B cell (primary cell): ENCODE measurements at regions not wholly inside any gene's neighbourhood (a gene's known extent, or its start where the extent isn't known, plus 50 kb on each side); places are given as distances from the start of the nearest gene placed in this dataset.

Experiments used
- ATAC-seq: fragments of 200-7000 bp; cut with Tn5 transposase; one replicate; pipeline ENCODE4 v1.10.0; 2021; ENCODE audit warnings: low read depth, mild to moderate bottlenecking, moderate number of reproducible peaks, moderate library complexity
- CTCF ChIA-PET: fragments of 350-600 bp; sonication (Branson Sonifier 250); formaldehyde crosslinking; loops from one replicate; lab custom pipeline; 2021; ENCODE audit warnings: antibody characterized with exemption, inconsistent platforms; lab: Charles Lee
- POLR2A ChIA-PET: fragments of 350-600 bp; sonication (Branson Sonifier 250); formaldehyde crosslinking; loops from one replicate; lab custom pipeline; 2021; ENCODE audit warnings: antibody characterized with exemption; lab: Charles Lee
- DNase-seq: peaks from one replicate; pipeline ENCODE4 v3.0.0; 2013
- H2AFZ ChIP-seq: 2 replicates; pipeline ENCODE4 v1.6.1; 2012; ENCODE audit warnings: mild to moderate bottlenecking, low read depth, low read length; ENCODE audit not compliant: insufficient read depth, poor library complexity, severe bottlenecking
- H3K27ac ChIP-seq, 2 donors: 1 replicate in 1 of 2; 2 replicates in 1 of 2; pipeline ENCODE4 v1.5.1; 2012 to 2013; ENCODE audit warnings: low read length in 2 of 2, mild to moderate bottlenecking in 2 of 2, moderate library complexity in 1 of 2
- H3K27me3 ChIP-seq, 4 experiments: fragments of 200-600 bp in 1 of 4; sonication (generic) in 1 of 4; replicated peaks in 1 of 4; 1 replicate in 2 of 4; 2 replicates in 2 of 4; pipeline versions ENCODE4 v1.6.1 to v1.7.0; 2013 to 2016; ENCODE audit warnings: low read length in 3 of 4, mild to moderate bottlenecking in 2 of 4, mixed read lengths in 1 of 4, moderate library complexity in 1 of 4; ENCODE audit not compliant: insufficient read depth in 4 of 4, control insufficient read depth in 3 of 4; ENCODE audit errors: control extremely low read depth in 1 of 4
- H3K36me3 ChIP-seq, 2 experiments: replicated peaks in 1 of 2; 1 replicate in 1 of 2; 2 replicates in 1 of 2; pipeline versions ENCODE4 v1.6.1 to v1.7.1; 2013; ENCODE audit warnings: low read length in 1 of 2; ENCODE audit not compliant: insufficient read depth in 2 of 2, control insufficient read depth in 1 of 2; ENCODE audit errors: control extremely low read depth in 1 of 2, extremely low read depth in 1 of 2
- H3K4me1 ChIP-seq, 2 donors: fragments of 200-600 bp in 1 of 2; sonication (generic) in 1 of 2; 1 replicate in 1 of 2; 2 replicates in 1 of 2; pipeline versions ENCODE4 v1.5.1 to v1.6.1; 2013 to 2017; ENCODE audit warnings: low read length in 2 of 2; ENCODE audit not compliant: control insufficient read depth in 2 of 2, insufficient read depth in 2 of 2
- H3K4me2 ChIP-seq: replicated peaks from 2 replicates; pipeline ENCODE3; 2012; ENCODE audit warnings: mild to moderate bottlenecking, low read depth, low read length; ENCODE audit not compliant: poor library complexity, severe bottlenecking
- H3K4me3 ChIP-seq, 5 experiments: fragments of 200-600 bp in 1 of 5; sonication (generic) in 1 of 5; 1 replicate in 3 of 5; 2 replicates in 2 of 5; pipeline versions ENCODE4 v1.5.1 to v1.7.0; 2011 to 2016; ENCODE audit warnings: low read length in 4 of 5, mild to moderate bottlenecking in 4 of 5, low read depth in 2 of 5, control low read depth in 1 of 5, moderate library complexity in 1 of 5; ENCODE audit not compliant: insufficient read depth in 1 of 5; ENCODE audit errors: control extremely low read depth in 1 of 5, extremely low read depth in 1 of 5
- H3K79me2 ChIP-seq: fragments of 200-600 bp; sonication (generic); one replicate; pipeline ENCODE4 v1.6.0; 2016; ENCODE audit warnings: low read length; ENCODE audit not compliant: control insufficient read depth, insufficient read depth
- H3K9ac ChIP-seq: fragments of 200-600 bp; sonication (generic); 2 replicates; pipeline ENCODE4 v1.6.1; 2017; ENCODE audit warnings: mild to moderate bottlenecking, low read length, moderate library complexity
- H3K9me3 ChIP-seq, 3 donors: one replicate each; pipeline versions ENCODE4 v1.6.1 to v1.7.1; 2013; ENCODE audit warnings: low read length in 2 of 3; ENCODE audit not compliant: control insufficient read depth in 2 of 3, insufficient read depth in 1 of 3; ENCODE audit errors: control extremely low read depth in 1 of 3
- H4K20me1 ChIP-seq: 2 replicates; pipeline ENCODE4 v1.6.0; 2012; ENCODE audit warnings: mild to moderate bottlenecking, low read length; ENCODE audit not compliant: insufficient read depth, control insufficient read depth, poor library complexity, severe bottlenecking
- H3K27ac Mint-ChIP-seq: one replicate; pipeline ENCODE4 v1.8.0; 2021; ENCODE audit warnings: mixed read lengths
- H3K27me3 Mint-ChIP-seq: one replicate; pipeline ENCODE4 v1.8.0; 2021; ENCODE audit warnings: mixed read lengths
- H3K4me1 Mint-ChIP-seq: one replicate; pipeline ENCODE4 v1.8.0; 2021; ENCODE audit warnings: mixed read lengths
- H3K4me3 Mint-ChIP-seq: one replicate; pipeline ENCODE4 v1.8.0; 2021; ENCODE audit warnings: mixed read lengths
- H3K9me3 Mint-ChIP-seq: one replicate; pipeline ENCODE4 v1.8.0; 2022; ENCODE audit warnings: mixed read lengths; ENCODE audit not compliant: insufficient read depth
- EZH2 ChIP-seq: IDR thresholded peaks from 2 replicates; pipeline ENCODE4 v1.6.1; 2012; ENCODE audit warnings: borderline replicate concordance, low read depth, mild to moderate bottlenecking, moderate library complexity, low read length; ENCODE audit not compliant: insufficient read depth, poor library complexity, severe bottlenecking
- WGBS: methylation state at CpG from one replicate; pipeline ENCODE4 v1.1.5; 2013; ENCODE audit warnings: missing lambda C conversion rate; ENCODE audit not compliant: insufficient coverage; 5-methylcytosine and 5-hydroxymethylcytosine counted together
- intact Hi-C: fragments of 100-400 bp; cut with micrococcal nuclease; formaldehyde crosslinking; loops from one replicate; pipeline ENCODE4 v1.10.0; 2022
- TF ChIP-seq, protein P1 (sequence below): fragments of 200-600 bp; IDR thresholded peaks from one replicate; pipeline ENCODE4 v1.8.0; 2022; ENCODE audit warnings: antibody characterized with exemption, mild to moderate bottlenecking

DNA sequence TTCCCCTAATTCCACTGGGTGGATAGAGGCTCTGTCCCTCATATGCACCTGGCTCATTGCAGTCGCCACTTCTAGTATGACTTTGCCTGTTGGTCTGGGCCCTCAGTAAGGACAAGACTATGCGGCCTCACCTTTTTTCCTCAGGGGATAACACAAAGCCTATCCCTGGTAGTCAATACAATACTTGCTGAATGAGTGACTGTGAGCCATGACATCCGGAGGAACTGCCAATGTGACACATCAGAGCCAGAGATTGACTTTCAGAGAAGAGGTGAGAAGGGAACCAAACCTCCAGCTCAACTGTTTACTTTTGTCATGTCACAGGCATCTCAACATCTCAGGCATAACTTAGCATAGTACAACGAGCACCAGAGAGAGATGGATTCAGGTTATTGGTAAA lies 371.3 kb downstream of the DMRT2 start:
- WGBS = 100% methylated on average over 1 of the region's 4 CpGs
- Mint-ChIP-seq H3K4me1 (no peaks in the 10 kb centered on the region), H3K4me3 (no peak overlapping the region), H3K27ac (no peak overlapping the region), H3K9me3 (no peaks in the 10 kb centered on the region), H3K27me3 (no peaks in the 10 kb centered on the region)
- Histone ChIP-seq H3K9ac (no peak overlapping the region), H3K79me2 (no peaks in the 10 kb centered on the region), H3K4me2 (no peak overlapping the region), H2AFZ (no peak overlapping the region), H4K20me1 (no peaks in the 10 kb centered on the region), H3K36me3 (no peaks in the 10 kb centered on the region), H3K9me3 (peaks cover 0 to 4% (median 0%) of the 10 kb centered on the region in 3 donors), H3K27me3 (no peaks in the 10 kb centered on the region), H3K27ac (no peak overlapping the region), H3K4me3 (no peak overlapping the region), H3K4me1 (no peaks in the 10 kb centered on the region)
- intact Hi-C loops = no loop called here
- CTCF ChIA-PET = no interaction called here
- DNase-seq (no peak), ATAC-seq (no peak)
- POLR2A ChIA-PET = no interaction called here
- TF ChIP-seq, protein P1, sequence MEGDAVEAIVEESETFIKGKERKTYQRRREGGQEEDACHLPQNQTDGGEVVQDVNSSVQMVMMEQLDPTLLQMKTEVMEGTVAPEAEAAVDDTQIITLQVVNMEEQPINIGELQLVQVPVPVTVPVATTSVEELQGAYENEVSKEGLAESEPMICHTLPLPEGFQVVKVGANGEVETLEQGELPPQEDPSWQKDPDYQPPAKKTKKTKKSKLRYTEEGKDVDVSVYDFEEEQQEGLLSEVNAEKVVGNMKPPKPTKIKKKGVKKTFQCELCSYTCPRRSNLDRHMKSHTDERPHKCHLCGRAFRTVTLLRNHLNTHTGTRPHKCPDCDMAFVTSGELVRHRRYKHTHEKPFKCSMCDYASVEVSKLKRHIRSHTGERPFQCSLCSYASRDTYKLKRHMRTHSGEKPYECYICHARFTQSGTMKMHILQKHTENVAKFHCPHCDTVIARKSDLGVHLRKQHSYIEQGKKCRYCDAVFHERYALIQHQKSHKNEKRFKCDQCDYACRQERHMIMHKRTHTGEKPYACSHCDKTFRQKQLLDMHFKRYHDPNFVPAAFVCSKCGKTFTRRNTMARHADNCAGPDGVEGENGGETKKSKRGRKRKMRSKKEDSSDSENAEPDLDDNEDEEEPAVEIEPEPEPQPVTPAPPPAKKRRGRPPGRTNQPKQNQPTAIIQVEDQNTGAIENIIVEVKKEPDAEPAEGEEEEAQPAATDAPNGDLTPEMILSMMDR = no peak
- no peak for TF ChIP-seq EZH2

DNA sequence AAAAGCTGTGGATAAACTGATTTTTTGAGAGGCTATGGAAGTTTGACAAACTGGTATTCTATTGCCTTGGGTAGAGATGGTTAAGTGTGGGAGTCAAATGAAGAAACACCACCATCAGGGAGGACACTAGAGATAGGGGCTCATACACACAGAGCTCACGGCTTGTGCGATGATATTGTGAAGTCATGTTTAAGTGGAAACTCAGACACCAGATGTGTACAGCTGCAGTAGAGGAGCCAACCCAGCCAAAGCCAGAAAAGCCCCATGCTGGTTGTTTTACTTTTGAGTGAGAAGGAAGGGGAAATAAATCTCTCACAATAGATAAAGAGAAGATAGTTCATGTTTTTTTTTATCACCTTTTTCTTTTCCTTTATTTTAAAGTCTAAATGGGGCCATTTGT lies 377.7 kb downstream of the DMRT2 start:
- peaks cover 0 to 4% (median 0%) of the 10 kb centered on the region in 3 donors for H3K9me3 ChIP-seq
- no peak overlapping the region for H3K4me3 Mint-ChIP-seq
- H3K27me3 ChIP-seq = no peaks in the 10 kb centered on the region
- ATAC-seq (no peak), DNase-seq (no peak)
- ChIA-PET POLR2A (no interaction called here), CTCF (no interaction called here)
- H3K4me2 ChIP-seq = no peak overlapping the region
- H3K27ac Mint-ChIP-seq = no peak overlapping the region
- no peak overlapping the region for H3K4me3 ChIP-seq
- no peak overlapping the region for H3K9ac ChIP-seq
- H3K36me3 ChIP-seq = no peaks in the 10 kb centered on the region
- no peaks in the 10 kb centered on the region for H3K4me1 Mint-ChIP-seq
- H2AFZ ChIP-seq = no peak overlapping the region
- no peak overlapping the region for H3K27ac ChIP-seq
- H4K20me1 ChIP-seq = no peaks in the 10 kb centered on the region
- TF ChIP-seq EZH2 = no peak
- TF ChIP-seq, protein P1 = no peak
- intact Hi-C loops = no loop called here
- no peaks in the 10 kb centered on the region for H3K79me2 ChIP-seq
- no peaks in the 10 kb centered on the region for H3K9me3 Mint-ChIP-seq
- no peaks in the 10 kb centered on the region for H3K27me3 Mint-ChIP-seq
- WGBS = no CpG with 5 or more reads among the region's 2 CpGs
- no peaks in the 10 kb centered on the region for H3K4me1 ChIP-seq
